ENCODE measurements at regions not wholly inside any gene's neighbourhood (a gene's known extent, or its start where the extent isn't known, plus 50 kb on each side); places are given as distances from the start of the nearest gene placed in this dataset.

DNA sequence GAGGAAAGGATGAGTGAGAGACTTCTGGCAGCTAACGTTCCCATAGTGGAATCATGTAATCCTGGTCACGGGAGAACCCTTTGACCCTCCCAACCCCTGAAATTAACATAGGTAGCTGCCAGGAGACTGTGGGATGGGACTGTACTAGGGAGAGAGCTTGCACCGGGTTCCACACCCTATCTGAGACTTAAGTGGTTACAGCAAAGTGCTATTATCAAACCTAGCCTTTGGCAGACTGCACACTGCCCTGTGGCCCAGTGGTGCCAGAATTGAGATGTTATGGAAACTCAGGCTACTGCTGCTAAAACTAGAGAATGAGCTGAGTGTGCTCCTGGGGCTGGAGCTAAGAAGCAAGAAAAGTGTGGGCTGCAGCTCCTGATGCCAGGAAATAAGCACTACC, 79.6 kb upstream of the PDC start:
- no peak for DNase-seq (ENCODE audit: low spot score)
- in situ Hi-C loops (cut with MboI; ENCODE audit: low pct_unique_long_range_greater_than_20kb, low sequenced_read_pairs, unreplicated experiment), result no loop called here
- TF ChIP-seq, protein P1, sequence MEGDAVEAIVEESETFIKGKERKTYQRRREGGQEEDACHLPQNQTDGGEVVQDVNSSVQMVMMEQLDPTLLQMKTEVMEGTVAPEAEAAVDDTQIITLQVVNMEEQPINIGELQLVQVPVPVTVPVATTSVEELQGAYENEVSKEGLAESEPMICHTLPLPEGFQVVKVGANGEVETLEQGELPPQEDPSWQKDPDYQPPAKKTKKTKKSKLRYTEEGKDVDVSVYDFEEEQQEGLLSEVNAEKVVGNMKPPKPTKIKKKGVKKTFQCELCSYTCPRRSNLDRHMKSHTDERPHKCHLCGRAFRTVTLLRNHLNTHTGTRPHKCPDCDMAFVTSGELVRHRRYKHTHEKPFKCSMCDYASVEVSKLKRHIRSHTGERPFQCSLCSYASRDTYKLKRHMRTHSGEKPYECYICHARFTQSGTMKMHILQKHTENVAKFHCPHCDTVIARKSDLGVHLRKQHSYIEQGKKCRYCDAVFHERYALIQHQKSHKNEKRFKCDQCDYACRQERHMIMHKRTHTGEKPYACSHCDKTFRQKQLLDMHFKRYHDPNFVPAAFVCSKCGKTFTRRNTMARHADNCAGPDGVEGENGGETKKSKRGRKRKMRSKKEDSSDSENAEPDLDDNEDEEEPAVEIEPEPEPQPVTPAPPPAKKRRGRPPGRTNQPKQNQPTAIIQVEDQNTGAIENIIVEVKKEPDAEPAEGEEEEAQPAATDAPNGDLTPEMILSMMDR (IDR thresholded peaks at IDR 0.05; ENCODE audit: extremely low read depth, insufficient read depth, missing control alignments), result no peak

DNA sequence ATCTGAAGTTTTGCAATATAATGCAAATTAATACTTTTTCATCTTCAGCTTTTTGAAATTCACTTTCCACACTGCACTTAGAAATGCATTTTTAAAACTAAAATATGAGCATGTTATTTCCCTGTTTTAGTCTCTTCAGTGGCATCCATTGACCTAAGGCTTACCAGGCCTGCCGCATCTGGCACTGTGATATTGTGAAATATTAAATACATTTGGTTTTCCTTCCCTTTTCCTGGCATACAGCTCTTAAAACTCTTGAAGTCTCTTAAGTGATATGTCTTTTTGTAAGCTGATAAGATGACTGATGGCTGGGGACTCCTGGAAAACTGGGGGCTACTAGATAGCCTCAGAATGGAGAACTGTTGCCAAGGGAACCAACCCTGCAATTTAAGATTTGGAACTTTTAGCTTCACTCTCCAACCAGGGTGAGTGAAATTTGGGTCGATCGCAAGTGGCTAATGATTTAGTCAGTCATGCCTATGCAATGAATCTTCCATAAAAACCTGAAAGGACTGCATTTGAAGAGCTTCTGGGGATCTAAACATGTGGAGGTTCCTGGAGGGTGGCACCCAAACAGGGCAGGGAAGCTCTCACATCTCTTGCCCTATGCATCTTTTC, 75.5 kb upstream of the PDC start:
- DNase-seq (ENCODE audit: low spot score), result no peak
- in situ Hi-C loops (cut with MboI; ENCODE audit: low pct_unique_long_range_greater_than_20kb, low sequenced_read_pairs, unreplicated experiment), result no loop called here
- TF ChIP-seq, protein P1 (IDR thresholded peaks at IDR 0.05; ENCODE audit: extremely low read depth, insufficient read depth, missing control alignments), result no peak

DNA sequence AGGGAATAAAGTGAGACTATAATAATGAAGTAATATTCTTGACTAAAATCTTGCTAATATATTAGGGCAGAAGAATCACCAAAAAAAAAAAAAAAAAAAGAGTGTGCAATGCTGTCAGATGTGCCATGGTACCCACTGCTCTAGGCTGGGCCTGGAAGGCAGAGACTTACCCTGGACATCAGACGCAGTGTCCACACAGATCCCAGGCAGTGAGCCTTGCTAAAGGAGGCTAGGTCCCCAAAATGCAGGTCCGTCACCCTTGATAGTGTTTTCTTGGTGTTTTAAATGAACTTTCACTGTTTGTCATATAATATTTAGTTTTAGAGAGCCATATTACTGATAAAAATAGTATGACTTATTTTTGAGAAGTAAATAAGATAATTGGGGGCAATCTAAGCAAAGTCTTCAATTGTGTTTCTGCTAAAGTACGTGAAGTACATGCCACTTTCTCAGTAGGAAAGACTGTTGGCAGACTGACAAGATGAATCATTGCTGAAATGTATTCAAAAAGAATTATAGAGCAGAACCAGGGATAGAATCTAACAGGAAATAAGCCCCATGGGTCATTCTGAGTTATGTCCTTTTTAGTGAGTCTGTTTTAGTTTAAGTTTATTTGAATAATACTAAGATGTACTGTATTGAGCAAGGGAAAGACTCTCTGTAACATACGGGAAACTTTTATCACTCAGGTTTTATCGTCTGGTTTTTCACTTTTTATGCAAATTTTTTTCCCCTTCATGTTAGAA, 74.6 kb upstream of the PDC start:
- TF ChIP-seq, protein P1 (IDR thresholded peaks at IDR 0.05; ENCODE audit: extremely low read depth, insufficient read depth, missing control alignments), result no peak
- DNase-seq (ENCODE audit: low spot score), result no peak
- in situ Hi-C loops (cut with MboI; ENCODE audit: low pct_unique_long_range_greater_than_20kb, low sequenced_read_pairs, unreplicated experiment), result no loop called here

DNA sequence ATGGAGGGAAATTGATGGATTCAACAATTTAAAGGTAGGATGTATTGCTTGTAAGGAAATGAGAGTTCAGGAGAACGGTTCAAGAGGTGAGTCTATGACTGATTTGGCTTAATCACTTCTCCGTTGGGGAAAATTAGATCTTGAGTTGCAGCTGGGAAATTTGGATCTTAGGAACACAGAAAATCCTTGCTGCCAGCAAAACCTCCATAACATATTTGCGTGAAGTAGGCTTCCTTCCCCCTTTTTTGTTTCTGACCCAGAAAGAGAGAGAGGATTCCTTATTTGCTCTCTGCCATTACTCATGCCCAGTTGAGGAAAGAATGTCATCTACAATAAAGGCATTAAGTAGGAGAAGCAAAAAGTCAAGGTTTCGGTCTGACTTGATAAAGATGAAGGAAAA, 73.5 kb upstream of the PDC start:
- DNase-seq (ENCODE audit: low spot score), result no peak
- TF ChIP-seq, protein P1 (IDR thresholded peaks at IDR 0.05; ENCODE audit: extremely low read depth, insufficient read depth, missing control alignments), result no peak
- in situ Hi-C loops (cut with MboI; ENCODE audit: low pct_unique_long_range_greater_than_20kb, low sequenced_read_pairs, unreplicated experiment), result no loop called here

DNA sequence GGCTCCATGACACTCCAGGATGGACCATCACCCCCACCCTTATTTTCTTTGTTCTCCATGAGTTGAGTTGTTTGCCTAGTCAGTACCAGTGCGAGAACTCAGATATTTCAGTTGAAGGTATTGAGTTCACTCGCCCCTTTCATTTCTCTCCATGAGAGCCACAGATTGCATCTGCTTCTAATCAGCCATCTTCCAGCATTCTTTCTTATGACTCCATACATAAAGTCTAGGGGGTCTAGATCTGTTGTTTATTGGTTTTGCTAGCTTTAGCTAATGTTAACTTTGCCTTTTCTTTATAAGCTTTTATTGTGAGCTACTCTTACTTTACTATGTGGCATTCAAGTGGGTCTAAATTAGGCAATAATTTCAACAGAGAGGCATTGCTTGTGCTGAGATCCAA, 71.6 kb upstream of the PDC start:
- TF ChIP-seq, protein P1 (IDR thresholded peaks at IDR 0.05; ENCODE audit: extremely low read depth, insufficient read depth, missing control alignments), result no peak
- DNase-seq (ENCODE audit: low spot score), result no peak
- in situ Hi-C loops (cut with MboI; ENCODE audit: low pct_unique_long_range_greater_than_20kb, low sequenced_read_pairs, unreplicated experiment), result no loop called here

DNA sequence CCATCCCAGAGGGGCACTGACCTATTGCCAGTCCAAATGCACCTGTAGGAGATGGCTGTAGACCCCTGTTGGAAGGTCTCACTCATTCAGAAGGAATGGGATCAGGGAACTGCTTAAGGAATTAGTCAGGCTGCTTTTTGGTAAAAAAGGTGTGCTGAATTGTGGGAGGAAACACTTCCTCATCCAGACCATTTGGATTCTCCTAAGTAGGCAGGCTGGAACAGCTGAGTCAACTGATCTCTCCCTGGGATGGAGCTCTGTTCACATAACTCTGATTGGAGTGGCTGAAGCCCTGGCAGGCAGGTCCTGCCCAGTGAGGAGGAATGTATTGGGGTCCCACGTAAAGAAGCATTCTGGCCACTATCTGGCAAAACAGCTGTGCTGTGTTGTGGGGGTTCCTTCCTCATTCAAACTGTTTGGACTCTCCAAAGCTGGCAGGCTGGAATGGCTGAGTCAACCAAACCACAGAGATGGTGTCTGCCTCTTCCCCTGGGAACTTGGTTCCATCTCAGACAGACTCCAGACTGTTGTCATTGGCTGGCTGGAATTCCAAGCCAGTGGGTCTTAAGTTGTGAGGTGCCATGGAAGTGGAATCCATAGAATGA, 70.7 kb upstream of the PDC start:
- in situ Hi-C loops (cut with MboI; ENCODE audit: low pct_unique_long_range_greater_than_20kb, low sequenced_read_pairs, unreplicated experiment), result no loop called here
- TF ChIP-seq, protein P1 (IDR thresholded peaks at IDR 0.05; ENCODE audit: extremely low read depth, insufficient read depth, missing control alignments), result no peak
- DNase-seq (ENCODE audit: low spot score), result no peak

Data from GM13977 (cell line).